HG02981 (cell line): ENCODE measurements at regions not wholly inside any gene's neighbourhood (a gene's known extent, or its start where the extent isn't known, plus 50 kb on each side); places are given as distances from the start of the nearest gene placed in this dataset.
"Not testable (repeated sequence)": the region's sequence is repeated elsewhere in the genome, so short reads cannot be mapped to it uniquely, and the experiment has no call there.

Experiments used
- ATAC-seq: cut with Tn5 transposase; IDR thresholded peaks from one replicate; pipeline ENCODE4 v1.9.1; 2021; ENCODE audit warnings: mild to moderate bottlenecking, moderate library complexity; ENCODE audit not compliant: unreplicated experiment

GRCh38 chr14:40954448-40955130 is 652.1 kb upstream of the LRFN5 start:
- ATAC-seq, result not testable (repeated sequence)

GRCh38 chr14:40944521-40944920 is 662.2 kb upstream of the LRFN5 start:
- no peak for ATAC-seq

GRCh38 chr14:40936861-40937260 is 669.8 kb upstream of the LRFN5 start:
- no peak for ATAC-seq

GRCh38 chr14:40920380-40920779 is 686.3 kb upstream of the LRFN5 start:
- no peak for ATAC-seq

- no peak for ATAC-seq
These were observed 695.5 kb upstream of the LRFN5 start for GRCh38 chr14:40911141-40911540.

GRCh38 chr14:40909906-40910305 is 696.8 kb upstream of the LRFN5 start:
- ATAC-seq, result no peak

GRCh38 chr14:40903709-40904108 is 703.0 kb upstream of the LRFN5 start:
- ATAC-seq, result no peak

- ATAC-seq, result no peak
These were observed 707.2 kb upstream of the LRFN5 start for GRCh38 chr14:40899435-40899834.

- ATAC-seq, result no peak
These were observed 711.8 kb upstream of the LRFN5 start for GRCh38 chr14:40894846-40895245.

GRCh38 chr14:40889126-40889525 is 717.5 kb upstream of the LRFN5 start:
- no peak for ATAC-seq

- ATAC-seq, result no peak
These were observed 718.8 kb upstream of the LRFN5 start for GRCh38 chr14:40887912-40888311.

- ATAC-seq, result no peak
These were observed 736.4 kb upstream of the LRFN5 start for GRCh38 chr14:40870252-40870651.

GRCh38 chr14:40859055-40859454 is 747.6 kb upstream of the LRFN5 start:
- ATAC-seq, result no peak

- no peak for ATAC-seq
These were observed 751.3 kb upstream of the LRFN5 start for GRCh38 chr14:40855343-40855742.

- ATAC-seq, result no peak
These were observed 756.5 kb upstream of the LRFN5 start for GRCh38 chr14:40850191-40850590.

- ATAC-seq, result no peak
These were observed 759.2 kb upstream of the LRFN5 start for GRCh38 chr14:40847480-40847879.

GRCh38 chr14:40842816-40843215 is 763.9 kb upstream of the LRFN5 start:
- ATAC-seq, result no peak

GRCh38 chr14:40841886-40842285 is 764.8 kb upstream of the LRFN5 start:
- no peak for ATAC-seq

GRCh38 chr14:40838601-40839000 is 768.1 kb upstream of the LRFN5 start:
- ATAC-seq, result no peak

GRCh38 chr14:40806471-40806870 is 800.2 kb upstream of the LRFN5 start:
- ATAC-seq, result no peak

GRCh38 chr14:40796168-40796567 is 810.5 kb upstream of the LRFN5 start:
- ATAC-seq, result no peak

GRCh38 chr14:40784860-40785259 is 821.8 kb upstream of the LRFN5 start:
- no peak for ATAC-seq

GRCh38 chr14:40762685-40763084 is 844.0 kb upstream of the LRFN5 start:
- ATAC-seq, result no peak
